Activated CD4-positive, alpha-beta T cell treated with anti-CD3 and anti-CD28 coated beads, Interleukin-2, amount 50 U/mL, for 16 hours (primary cell): ENCODE measurements at regions not wholly inside any gene's neighbourhood (a gene's known extent, or its start where the extent isn't known, plus 50 kb on each side); places are given as distances from the start of the nearest gene placed in this dataset.

Experiments used
- DNase-seq: peaks from one replicate; pipeline ENCODE4 v3.0.0-alpha.2; 2020

DNA sequence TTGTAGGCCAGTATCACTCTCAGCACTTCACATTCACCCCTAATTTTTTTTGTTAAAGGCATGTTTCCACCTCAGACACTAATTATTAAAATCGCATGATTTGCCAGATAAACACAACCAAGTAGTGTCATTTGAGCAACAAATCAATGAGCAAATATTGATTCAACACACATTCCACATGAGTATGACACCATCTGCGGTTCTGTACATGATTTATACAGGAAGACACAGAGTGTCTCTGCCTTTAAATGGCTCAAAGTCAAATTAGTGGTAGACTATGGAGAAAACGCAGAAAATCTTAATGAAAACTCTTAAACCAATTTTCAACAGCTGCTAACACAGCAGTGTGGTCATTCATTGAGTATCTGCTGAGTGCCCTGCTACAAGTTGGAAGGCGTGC lies 300.2 kb downstream of the SOX4 start:
- no peak for DNase-seq

DNA sequence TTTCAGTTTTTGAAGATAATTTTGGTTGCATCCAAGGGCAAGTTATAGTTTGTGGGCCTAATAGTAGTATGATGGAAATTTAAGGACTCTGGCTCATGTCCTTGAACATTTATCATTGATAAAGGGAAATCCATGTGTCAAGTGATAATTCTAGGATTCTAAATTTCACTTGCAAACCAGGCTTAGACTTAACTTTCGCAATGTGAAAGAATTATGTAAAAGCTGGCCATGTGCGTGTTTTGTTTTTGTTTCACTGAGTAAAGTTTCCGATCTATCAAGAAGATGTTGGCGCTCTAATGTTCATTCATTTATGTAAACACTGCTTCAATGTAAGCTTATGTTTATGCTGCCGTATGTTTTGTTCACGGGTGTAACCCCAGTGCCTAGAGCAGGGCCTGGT lies 302.0 kb downstream of the SOX4 start:
- DNase-seq: no peak

DNA sequence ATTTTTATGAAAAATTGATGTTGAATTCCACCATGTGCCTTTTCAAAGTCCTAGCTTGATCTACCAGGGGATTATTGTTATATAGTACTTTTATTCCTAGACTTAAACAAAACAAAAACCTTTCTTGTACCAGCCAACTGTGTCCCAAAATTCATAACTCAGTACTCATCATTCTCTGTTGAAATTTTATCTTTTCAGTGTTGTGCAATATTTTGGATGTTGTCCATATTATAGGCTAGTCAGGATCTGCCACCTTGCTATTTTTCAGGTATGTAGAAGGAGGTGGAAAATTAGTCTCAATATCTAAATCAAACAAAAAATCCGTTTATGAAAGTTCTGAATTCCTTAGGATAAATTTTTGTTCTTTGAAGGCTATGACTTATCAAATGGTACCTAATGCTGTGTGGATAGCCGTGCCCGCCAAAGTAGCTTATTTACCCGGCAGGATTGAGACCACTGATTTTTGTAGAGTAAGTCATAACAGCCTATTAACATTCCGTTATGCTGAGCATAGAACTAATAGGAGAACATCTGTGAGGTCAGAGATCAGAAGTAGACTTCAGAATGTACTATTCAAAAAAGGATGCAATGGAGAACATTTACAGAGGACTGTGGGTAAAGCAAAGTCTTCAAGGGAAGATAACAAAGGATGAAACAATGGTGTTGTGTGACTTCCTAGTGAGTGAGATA lies 304.7 kb downstream of the SOX4 start:
- DNase-seq: no peak

DNA sequence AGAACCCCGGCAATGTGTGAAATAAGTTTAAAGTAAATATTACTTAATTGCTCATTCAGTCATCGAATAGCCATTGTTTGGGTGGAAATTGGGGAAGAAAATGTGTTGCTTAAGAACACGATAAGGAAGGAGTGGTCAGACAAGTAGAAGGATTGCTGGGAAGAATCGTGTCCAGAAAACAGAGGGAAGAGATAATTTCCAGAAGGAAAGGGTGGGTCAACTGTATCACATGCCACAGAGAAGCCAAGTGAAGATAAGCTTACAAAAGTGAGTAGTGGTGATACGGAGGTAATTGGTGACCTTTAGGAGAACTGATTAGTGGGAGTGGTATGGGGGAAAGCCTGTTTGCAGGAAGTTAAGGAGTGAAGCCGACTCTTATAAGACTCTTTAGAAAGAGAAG lies 306.2 kb downstream of the SOX4 start:
- no peak for DNase-seq

DNA sequence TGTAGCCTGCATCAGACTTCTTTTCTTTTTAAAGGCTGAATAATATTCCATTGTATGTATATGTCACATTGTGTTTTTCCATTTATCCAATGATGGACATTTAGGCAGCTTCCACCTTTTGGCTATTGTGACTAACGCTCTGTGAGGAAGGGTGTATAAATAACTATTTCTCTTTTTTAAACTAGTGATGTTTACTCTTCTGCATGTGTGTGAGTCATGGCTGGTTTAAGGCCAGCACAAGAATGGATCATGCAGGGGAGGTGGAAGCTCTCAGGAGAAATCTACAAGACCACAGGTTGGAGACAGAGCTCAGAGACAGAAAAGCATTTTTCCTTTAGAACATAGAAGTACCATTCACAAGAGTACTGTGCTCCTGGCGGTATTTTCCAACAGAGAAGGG lies 307.2 kb downstream of the SOX4 start:
- no peak for DNase-seq

DNA sequence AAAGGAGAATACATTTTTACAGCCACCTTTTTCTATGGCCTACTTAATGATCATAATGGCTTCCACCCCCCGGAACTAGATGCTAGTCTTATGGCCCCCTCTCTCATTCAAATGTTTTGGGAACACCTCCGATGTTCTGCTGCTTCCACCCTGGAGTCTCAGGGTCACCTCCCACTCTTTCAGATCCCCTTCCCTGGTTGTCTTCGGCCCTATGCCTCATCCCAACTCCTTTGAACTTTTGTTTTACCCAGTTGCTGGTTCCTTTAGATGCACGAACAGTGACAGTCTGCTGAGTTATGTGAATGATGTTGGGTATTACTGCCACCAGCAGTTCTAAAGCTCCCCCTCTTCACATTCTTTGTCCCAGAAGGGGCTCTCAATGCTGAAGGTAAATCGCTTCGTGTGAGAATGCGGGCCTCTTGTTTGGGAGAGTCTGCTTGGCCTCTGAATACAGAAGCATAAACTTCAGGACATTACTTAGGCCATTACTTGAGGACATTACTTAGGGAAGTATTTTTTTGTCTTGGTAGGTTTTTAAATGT lies 309.1 kb downstream of the SOX4 start:
- DNase-seq: no peak

DNA sequence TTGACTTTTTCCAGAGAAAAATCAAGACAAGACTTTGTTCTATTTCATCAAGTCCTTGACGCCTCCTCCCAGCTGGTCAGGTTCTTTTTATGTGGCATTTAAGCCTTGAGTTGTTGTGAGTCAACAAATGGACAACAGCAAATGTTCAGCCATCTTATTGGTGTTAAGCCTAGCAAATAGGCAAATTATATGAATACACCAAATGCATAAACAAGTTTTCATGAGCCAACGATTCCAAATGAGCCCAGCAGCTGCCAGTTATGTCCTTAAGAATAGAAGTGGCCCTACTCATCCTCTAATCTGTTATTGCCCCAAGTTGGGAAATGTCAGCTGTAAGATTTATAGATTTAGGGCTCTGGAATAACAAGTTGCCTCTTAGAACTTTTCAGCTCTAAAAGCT lies 312.0 kb downstream of the SOX4 start:
- no peak for DNase-seq

DNA sequence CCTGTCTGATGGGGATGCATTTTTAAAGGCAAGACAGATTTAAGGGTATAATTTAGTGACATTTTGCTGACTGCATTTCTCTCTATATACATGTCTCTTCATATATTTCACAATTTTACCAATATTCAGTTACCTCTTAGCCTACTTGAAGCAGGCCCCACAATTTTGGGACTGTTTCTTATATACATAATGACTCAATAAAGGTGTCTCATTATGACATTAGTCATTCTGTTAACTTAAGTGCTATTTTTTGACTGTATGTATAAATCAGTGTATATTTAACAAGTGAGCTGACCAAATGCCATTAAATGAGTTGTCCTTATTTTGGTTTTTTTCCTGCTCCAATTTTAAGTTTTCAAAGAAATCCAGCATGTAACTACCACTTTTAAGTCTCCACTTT lies 313.3 kb downstream of the SOX4 start:
- no peak for DNase-seq

DNA sequence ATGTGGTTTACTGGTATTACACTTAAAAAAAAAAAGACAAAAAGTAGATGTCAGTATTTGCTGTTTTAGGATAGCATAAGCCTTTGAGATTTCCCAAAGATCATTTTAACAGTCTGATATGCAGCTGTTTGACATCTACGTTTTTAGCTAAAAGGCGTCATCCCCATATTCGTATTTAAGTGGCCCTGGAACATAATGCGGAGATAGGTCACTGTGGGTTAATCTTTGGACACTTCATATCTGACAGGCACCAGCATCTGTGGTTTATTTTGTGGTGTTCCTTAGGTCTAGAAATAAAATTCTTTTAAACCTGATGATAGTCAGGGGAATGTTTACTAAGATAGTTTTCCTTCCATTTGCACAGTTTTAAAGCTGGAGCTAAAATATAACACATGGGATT lies 313.7 kb downstream of the SOX4 start:
- DNase-seq: no peak

DNA sequence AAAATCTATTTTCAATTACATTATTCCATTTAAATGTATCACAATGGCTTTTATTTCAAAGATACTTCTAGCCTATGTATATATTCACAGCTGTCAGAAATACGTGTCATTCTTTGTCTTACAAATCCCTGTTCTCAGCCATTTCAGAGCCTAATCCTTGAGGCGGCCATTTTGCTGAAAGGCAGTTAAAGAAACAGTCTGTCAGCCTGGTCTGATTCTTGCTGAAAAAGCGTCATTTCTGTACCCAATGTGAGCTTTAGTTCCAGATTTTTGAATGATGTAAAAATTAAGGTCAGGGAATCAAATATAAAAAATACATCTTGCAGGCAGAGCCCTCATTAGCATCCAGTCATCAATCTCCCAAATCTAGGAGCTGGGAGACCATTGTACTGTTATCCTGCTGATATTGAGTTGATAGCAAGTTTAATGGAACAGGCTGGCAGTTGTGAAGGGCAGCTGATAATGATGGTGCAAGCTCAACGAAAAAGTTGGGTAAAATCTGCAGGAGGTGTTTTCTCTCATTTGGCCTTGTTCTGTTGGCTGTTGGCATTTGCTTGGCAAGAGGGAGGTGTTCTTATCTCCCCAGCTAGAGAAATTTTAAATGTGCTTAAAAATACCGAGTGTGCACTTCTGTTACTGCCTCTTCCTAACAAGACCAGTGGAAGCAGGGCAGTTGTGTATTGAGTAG lies 314.8 kb downstream of the SOX4 start:
- no peak for DNase-seq

DNA sequence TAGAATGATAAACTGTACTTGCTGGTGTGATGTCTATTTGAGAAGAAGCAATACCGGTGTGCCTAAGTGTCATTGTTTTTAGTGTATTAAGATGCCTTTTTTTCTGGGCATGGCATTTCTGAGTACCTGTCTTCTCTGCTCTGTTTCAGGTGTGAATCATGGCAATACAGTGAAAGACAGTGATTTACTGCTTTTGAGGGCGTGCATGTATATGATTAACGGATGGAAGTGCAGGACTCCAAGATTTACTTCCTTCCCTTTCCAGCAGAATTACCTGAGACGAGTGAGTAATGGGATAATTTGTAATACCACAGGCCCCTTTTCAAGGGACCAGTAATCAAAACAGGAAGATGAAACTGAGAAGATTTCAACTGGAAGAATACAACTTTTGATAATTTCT lies 315.8 kb downstream of the SOX4 start:
- no peak for DNase-seq

DNA sequence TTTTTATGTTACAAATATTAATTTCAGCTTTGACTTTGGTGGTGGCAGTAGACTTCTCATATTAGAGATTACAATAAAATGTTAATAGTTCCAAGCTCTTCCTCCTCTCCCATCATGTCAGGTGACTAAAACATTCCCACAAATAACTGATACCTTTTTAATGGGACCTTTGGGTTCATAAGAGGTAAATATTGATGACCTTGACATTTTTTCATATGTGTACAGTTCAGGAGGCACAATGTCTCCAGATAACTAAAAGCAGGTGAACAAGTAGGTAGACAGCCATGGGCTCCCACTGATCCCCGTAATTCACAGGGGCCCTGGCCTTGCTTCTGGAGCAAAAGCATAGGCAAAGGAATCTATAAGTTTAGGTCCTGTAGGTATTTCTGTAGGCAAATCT lies 317.7 kb downstream of the SOX4 start:
- DNase-seq: no peak

DNA sequence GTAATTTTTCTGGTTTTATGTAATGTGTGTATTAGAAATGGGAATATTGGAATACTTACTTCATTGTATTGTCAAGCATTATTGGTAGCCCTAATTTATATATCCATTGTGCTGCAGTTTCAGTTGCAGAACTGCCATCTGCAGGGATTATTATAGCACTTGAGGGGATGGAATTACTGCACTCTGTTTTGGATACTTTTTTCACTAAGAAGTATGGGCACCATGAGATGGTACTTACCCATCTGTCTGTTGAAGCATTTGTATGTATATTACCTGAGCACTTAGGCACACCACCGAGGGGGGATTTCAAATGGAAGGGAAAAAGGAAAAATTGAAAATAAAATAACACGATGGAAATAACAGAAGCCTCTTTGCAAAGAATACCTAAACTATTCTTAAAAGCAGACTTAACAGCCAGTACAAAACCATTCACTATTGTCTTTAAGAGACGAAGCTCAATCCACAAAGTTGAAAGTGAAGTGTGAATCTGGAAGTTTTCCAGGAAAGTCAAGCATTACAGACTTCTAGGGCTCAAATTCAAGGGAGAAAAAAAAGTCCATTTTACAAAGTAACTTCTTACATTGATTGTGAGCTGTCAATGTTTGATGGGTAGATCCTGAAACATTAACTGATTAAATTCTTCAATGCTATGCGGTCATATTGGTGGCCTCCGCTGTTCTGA lies 318.7 kb downstream of the SOX4 start:
- no peak for DNase-seq

DNA sequence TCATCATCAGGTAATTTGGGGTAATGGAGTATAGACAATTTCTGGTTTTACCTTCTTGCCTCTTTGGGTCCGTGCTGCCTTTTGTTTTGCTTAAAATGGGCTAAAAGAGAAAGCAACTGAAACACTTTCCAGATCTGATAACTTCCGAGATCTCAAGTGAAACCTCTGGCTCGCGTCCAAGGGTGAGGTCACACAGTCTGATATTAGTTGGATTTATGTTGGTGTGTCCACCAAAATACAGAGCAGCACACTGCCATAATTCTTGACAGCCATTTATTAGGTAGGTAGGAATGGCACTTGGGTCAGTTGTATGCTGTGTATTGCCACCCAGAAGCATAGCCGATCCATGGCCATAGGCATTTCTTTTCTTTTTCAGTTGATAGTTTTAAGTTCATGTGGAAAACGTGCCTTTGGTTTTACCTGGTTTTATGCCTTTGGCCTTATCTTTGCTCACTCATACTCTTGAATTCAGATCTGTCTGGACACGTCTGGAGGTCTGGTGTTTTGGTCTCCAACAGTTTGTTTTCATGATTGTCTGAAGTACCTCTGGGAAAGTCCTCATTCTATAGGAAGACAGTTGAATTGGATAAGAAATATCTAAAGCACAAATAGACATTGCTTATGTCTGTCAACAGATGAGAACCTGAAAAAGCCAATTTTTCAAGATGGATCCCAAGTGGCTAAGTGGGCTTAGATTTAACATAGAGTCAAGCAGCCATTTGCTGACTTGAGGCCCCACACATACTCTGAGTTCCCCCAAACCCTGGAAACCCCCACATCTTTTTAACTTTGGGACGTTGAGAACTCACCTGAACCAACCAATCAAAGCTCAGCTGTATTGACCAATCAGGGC lies 320.8 kb downstream of the SOX4 start:
- DNase-seq: no peak

DNA sequence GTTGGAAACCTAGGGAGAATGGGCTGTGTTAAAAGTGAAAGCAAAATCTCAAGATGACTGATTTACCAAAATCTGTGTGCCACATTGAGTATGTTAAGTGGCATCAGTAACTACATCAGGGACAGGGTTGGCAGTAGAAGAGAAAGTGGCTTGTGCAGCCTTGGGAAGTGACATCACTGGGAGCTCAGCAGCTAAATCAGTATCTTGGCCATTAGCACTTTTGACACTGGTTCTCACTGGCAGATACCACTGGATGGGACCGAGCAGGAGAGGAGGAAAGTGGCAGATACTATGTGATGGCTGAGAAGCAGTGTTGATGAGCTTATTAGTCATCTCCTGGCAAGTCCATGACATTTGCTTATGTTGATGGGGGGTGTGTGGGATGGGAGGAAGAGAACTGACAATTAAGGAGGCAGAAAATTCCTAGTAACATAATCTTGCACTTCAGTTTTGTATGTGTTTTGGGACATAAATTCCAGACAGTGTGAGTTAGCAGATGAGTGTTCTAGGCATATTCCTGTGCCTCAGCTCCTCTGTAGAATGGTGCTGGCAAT lies 322.2 kb downstream of the SOX4 start:
- no peak for DNase-seq

DNA sequence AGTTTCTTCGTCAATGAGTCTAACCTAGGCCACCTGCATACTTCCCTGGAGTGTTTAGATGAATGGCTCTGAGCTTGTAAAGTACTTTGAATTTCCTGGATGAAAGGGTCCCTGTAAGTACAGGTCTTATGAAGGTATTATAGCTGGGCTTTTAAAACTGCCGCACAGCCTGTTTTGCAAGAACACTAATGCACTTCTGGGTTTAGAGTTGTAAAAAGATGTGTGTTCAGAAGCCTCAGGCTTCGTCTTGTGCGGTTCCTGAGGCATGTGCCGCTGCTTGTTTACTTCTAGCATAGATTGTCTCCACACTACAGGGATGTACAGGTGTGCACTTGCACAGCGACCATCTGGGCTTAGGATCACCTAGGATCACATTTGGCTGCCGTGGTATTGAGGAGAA lies 324.5 kb downstream of the SOX4 start:
- DNase-seq: no peak

DNA sequence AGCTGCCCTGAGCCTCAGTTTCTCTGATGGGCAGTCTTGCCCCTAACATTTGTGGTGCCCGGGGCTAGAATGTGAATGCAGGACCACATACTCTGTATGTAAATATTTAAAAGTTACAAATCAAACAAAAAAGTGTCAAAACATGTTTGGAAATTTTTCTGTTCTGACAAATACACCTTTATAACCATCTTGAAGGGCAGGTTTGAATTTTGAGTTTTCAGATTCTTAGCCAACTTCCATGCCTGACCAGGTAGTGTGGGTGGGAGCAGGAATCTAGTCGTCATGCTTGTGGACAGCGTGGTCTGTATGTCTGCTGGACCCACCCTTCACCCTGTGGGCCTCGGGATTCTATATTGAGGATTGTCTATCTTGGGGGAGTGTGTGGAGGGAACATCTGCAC lies 325.1 kb downstream of the SOX4 start:
- DNase-seq: no peak

DNA sequence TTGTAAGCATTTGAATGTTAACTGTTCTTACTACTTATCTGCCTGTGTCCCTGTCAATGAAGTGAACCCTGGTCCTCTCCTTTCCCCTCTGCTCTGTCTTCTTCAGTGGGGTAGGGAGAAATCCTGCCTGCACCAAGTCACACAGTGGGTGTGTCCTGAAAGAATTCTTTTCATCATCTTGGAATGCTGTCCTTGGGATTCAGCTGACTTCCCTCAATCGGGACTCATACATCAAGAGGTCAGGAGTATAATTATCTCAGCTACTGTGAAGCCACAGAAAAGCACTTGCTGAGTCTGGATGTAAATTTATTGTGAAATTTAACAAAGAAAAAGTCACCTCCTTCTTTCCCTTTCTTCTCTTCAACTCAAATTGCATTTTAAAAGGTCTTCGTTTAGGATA lies 328.5 kb downstream of the SOX4 start:
- DNase-seq: no peak

DNA sequence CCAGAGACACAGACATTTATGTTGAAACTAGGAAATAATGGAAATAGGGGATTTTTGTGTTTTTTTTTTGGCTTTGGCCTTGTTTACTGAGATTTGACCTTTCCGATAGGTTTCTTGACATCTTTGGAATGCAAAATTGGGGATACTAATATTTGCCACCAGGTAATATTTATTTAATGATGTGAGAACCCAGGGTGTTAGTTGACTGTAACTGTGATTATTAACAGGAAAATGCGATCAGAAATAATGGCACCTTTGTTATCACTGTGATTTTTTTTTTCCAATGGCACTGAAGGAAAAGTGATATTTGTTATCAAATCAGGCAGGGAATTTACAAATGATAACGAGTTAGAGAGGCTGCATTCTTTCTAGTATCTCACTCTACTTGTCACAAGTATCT lies 330.5 kb downstream of the SOX4 start:
- DNase-seq: no peak

DNA sequence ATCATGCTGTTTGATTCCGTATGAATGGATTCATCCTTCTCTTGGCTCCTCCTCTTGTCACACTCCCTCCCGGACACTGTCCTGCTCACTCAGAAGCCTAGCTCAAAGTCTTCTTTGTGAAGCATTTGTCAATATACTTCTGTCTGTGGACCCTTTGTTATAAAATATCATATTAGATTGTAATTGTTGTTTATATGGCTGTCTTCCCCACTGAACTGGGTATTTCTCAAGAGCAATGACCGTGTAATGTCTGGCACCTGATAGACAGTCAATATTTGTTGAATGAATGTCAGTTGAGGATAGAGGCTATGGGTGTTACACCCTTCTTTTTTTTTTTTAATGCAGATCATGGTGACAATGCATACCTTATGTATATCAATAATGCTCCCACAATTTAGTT lies 335.3 kb downstream of the SOX4 start:
- no peak for DNase-seq

DNA sequence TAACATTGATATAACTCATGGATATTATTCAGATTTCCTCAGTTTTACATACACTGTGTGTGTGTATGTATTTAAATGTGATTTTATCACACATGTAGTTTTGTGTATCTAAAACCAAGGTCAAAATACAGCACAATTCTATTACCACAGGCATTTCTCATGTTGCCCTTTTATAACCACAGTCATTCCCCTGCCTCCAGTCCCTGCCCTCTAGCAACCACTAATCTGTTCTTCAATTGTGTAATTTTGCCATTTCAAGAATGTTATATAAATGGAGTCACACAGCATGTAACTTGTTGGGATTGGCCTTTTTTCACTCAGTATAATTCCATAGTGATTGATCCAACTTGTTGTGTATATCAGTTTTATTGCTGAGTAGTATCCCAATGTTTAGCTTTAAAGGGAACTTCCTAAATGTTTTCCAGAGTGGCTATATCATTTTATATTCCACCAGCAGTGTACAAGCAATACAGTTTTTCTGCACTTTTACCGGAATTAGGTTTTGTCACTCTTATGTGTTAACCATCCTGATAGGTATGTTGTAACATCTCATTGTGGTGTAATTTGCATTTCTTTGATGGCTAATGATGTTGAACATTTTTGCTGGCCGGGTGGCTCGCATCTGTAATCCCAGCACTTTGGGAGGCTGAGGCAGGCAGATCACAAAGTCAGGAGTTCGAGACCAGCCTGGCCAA lies 338.2 kb downstream of the SOX4 start:
- no peak for DNase-seq

DNA sequence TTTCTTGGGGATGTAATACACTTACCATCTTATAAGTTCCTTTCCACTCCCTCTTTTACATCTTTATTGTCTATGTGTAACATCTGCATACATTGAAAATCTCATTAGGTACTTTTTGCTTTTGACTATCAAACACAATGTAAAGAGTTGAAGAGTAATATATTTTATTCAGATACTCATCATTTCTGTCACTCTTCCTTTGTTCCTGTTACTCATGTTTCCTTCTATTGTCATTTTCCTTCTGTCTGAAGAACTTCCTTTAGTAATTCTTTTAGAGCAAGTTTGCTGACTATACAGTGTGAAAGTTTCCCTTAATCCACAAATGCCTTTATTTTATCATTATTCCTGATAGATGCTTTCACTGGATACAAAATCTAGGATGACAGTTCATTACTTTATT lies 339.8 kb downstream of the SOX4 start:
- no peak for DNase-seq
